WTC11 (cell line): ENCODE measurements at regions not wholly inside any gene's neighbourhood (a gene's known extent, or its start where the extent isn't known, plus 50 kb on each side); places are given as distances from the start of the nearest gene placed in this dataset.

ENCODE experiments used
- ATAC-seq: fragments of 200-7000 bp; cut with Tn5 transposase; 2 replicates; pipeline ENCODE4 v1.10.0; 2021; ENCODE audit warnings: mild to moderate bottlenecking, moderate library complexity
- CTCF ChIA-PET: fragments of 300-600 bp; sonication (Branson Sonifier 250); formaldehyde crosslinking; loops from one replicate; lab custom pipeline; 2021; ENCODE audit warnings: antibody characterized with exemption; lab: Charles Lee
- POLR2A ChIA-PET: fragments of 350-600 bp; sonication (Branson Sonifier 250); formaldehyde crosslinking; loops from one replicate; lab custom pipeline; 2021; ENCODE audit warnings: antibody characterized with exemption; lab: Charles Lee
- DNase-seq: peaks from one replicate; pipeline ENCODE4 v3.0.0; 2021; ENCODE audit warnings: low spot score
- H3K27ac Mint-ChIP-seq: 2 replicates; pipeline ENCODE4 v1.8.0; 2021; ENCODE audit warnings: mixed read lengths
- H3K27me3 Mint-ChIP-seq: 2 replicates; pipeline ENCODE4 v1.8.0; 2021; ENCODE audit warnings: low read depth, mild to moderate bottlenecking, moderate library complexity, mixed read lengths
- H3K36me3 Mint-ChIP-seq: 2 replicates; pipeline ENCODE4 v1.8.0; 2021; ENCODE audit warnings: mixed read lengths
- H3K4me1 Mint-ChIP-seq: 2 replicates; pipeline ENCODE4 v1.8.0; 2022; ENCODE audit warnings: mixed read lengths
- H3K4me3 Mint-ChIP-seq: 2 replicates; pipeline ENCODE4 v1.8.0; 2021; ENCODE audit warnings: mild to moderate bottlenecking, moderate library complexity, mixed read lengths
- H3K9me3 Mint-ChIP-seq: 2 replicates; pipeline ENCODE4 v1.8.0; 2021; ENCODE audit warnings: mixed read lengths
- CBFB ChIP-seq: sonication (generic); formaldehyde crosslinking; IDR thresholded peaks from 2 replicates; pipeline ENCODE4 v1.8.1; 2022; ENCODE audit warnings: mild to moderate bottlenecking, low read depth, missing genetic modification reagents
- CREM ChIP-seq: sonication (generic); formaldehyde crosslinking; IDR thresholded peaks from 2 replicates; pipeline ENCODE4 v1.8.1; 2022; ENCODE audit warnings: mild to moderate bottlenecking, missing genetic modification reagents, moderate library complexity
- ELF4 ChIP-seq: sonication (generic); formaldehyde crosslinking; IDR thresholded peaks from 2 replicates; pipeline ENCODE4 v1.8.1; 2022; ENCODE audit warnings: low read depth, mild to moderate bottlenecking, moderate library complexity, missing genetic modification reagents
- EMX1 ChIP-seq: fragments of 250-450 bp; sonication (Bioruptor Pico); IDR thresholded peaks from 2 replicates; pipeline ENCODE4 v1.8.0; 2021; ENCODE audit warnings: mild to moderate bottlenecking
- JUN ChIP-seq: sonication (generic); formaldehyde crosslinking; IDR thresholded peaks from 2 replicates; pipeline ENCODE4 v1.8.0; 2023; ENCODE audit warnings: mild to moderate bottlenecking, missing genetic modification reagents
- MXD4 ChIP-seq: fragments of 250-450 bp; sonication (Bioruptor Pico); IDR thresholded peaks from 2 replicates; pipeline ENCODE4 v1.8.0; 2021; ENCODE audit warnings: mild to moderate bottlenecking, moderate library complexity, borderline replicate concordance
- MYBL2 ChIP-seq: sonication (generic); formaldehyde crosslinking; IDR thresholded peaks from 2 replicates; pipeline ENCODE4 v1.8.1; 2023; ENCODE audit warnings: mild to moderate bottlenecking, moderate library complexity, missing genetic modification reagents
- NR1H2 ChIP-seq: sonication (generic); formaldehyde crosslinking; IDR thresholded peaks from 2 replicates; pipeline ENCODE4 v1.9.0; 2021; ENCODE audit warnings: mild to moderate bottlenecking, moderate library complexity, missing genetic modification reagents
- PRRX2 ChIP-seq: fragments of 250-450 bp; sonication (Bioruptor Pico); IDR thresholded peaks from 2 replicates; pipeline ENCODE4 v1.8.0; 2021; ENCODE audit warnings: mild to moderate bottlenecking
- TEAD1 ChIP-seq: sonication (generic); formaldehyde crosslinking; IDR thresholded peaks from 2 replicates; pipeline ENCODE4 v1.8.0; 2022; ENCODE audit warnings: mild to moderate bottlenecking, missing genetic modification reagents
- ZBTB21 ChIP-seq: sonication (generic); formaldehyde crosslinking; IDR thresholded peaks from 2 replicates; pipeline ENCODE4 v1.8.1; 2023; ENCODE audit warnings: mild to moderate bottlenecking, missing genetic modification reagents, borderline replicate concordance
- ZNF671 ChIP-seq: fragments of 250-450 bp; sonication (Bioruptor Pico); IDR thresholded peaks from 2 replicates; pipeline ENCODE4 v1.8.0; 2021; ENCODE audit warnings: mild to moderate bottlenecking
- TF ChIP-seq, protein P1 (sequence below): sonication (generic); formaldehyde crosslinking; IDR thresholded peaks from 2 replicates; pipeline ENCODE4 v1.8.1; 2022; ENCODE audit warnings: mild to moderate bottlenecking, missing genetic modification reagents, moderate library complexity, borderline replicate concordance
- TF ChIP-seq, protein P2 (sequence below): sonication (generic); formaldehyde crosslinking; IDR thresholded peaks from 2 replicates; pipeline ENCODE4 v1.8.0; 2022; ENCODE audit warnings: mild to moderate bottlenecking, missing genetic modification reagents
- TF ChIP-seq, protein P3 (sequence below): sonication (generic); formaldehyde crosslinking; IDR thresholded peaks from 2 replicates; pipeline ENCODE4 v1.8.1; 2022; ENCODE audit warnings: mild to moderate bottlenecking, moderate library complexity, missing genetic modification reagents
- TF ChIP-seq, protein P4 (sequence below): sonication (generic); formaldehyde crosslinking; IDR thresholded peaks from 2 replicates; pipeline ENCODE4 v1.8.1; 2023; ENCODE audit warnings: mild to moderate bottlenecking, missing genetic modification reagents, moderate library complexity
- TF ChIP-seq, protein P5 (sequence below): sonication (generic); formaldehyde crosslinking; IDR thresholded peaks from 2 replicates; pipeline ENCODE4 v1.8.1; 2022; ENCODE audit warnings: low read depth, mild to moderate bottlenecking, moderate library complexity, missing genetic modification reagents, borderline replicate concordance
- TF ChIP-seq, protein P6 (sequence below): sonication (generic); formaldehyde crosslinking; IDR thresholded peaks from 2 replicates; pipeline ENCODE4 v1.8.1; 2023; ENCODE audit warnings: mild to moderate bottlenecking, missing genetic modification reagents

DNA sequence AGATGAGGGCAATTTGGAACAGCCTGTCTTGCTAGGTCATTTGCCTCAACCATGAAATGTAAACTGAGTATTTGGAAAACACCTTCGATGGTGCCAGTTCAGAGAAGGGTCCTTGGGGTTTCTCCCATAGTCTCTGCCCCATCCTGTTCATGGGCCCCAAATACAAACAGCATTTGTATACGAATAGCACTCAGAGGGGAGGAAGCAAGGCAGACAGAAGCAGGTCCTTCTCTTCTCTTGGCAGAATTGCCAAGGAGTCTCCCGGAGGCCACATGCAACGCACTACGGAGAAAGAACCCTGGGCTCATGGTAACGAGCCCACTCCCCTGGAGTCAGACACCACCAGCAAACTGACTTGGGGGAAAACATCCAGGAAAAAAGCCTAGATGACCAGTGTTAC, 162.1 kb downstream of the RAB11FIP2 start:
- TF ChIP-seq ZBTB21 (CRISPR knock-in tag) (no peak), NR1H2 (CRISPR knock-in tag) (no peak), EMX1 (CRISPR knock-in tag) (no peak), CREM (CRISPR knock-in tag) (no peak)
- TF ChIP-seq, protein P1, sequence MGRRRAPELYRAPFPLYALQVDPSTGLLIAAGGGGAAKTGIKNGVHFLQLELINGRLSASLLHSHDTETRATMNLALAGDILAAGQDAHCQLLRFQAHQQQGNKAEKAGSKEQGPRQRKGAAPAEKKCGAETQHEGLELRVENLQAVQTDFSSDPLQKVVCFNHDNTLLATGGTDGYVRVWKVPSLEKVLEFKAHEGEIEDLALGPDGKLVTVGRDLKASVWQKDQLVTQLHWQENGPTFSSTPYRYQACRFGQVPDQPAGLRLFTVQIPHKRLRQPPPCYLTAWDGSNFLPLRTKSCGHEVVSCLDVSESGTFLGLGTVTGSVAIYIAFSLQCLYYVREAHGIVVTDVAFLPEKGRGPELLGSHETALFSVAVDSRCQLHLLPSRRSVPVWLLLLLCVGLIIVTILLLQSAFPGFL = no peak
- TF ChIP-seq, protein P2, sequence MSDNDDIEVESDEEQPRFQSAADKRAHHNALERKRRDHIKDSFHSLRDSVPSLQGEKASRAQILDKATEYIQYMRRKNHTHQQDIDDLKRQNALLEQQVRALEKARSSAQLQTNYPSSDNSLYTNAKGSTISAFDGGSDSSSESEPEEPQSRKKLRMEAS (CRISPR knock-in tag) = no peak
- TF ChIP-seq, protein P3, sequence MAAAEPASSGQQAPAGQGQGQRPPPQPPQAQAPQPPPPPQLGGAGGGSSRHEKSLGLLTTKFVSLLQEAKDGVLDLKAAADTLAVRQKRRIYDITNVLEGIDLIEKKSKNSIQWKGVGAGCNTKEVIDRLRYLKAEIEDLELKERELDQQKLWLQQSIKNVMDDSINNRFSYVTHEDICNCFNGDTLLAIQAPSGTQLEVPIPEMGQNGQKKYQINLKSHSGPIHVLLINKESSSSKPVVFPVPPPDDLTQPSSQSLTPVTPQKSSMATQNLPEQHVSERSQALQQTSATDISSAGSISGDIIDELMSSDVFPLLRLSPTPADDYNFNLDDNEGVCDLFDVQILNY (CRISPR knock-in tag) = no peak
- ATAC-seq = peak; percentile 77
- CTCF ChIA-PET = no interaction called here
- Mint-ChIP-seq H3K36me3 (no peaks in the 10 kb centered on the region), H3K4me3 (no peak overlapping the region), H3K4me1 (peaks cover 39% of the 10 kb centered on the region), H3K27me3 (no peaks in the 10 kb centered on the region), H3K27ac (no peak overlapping the region), H3K9me3 (0 out of 2 replicates have a peak, but pooled peaks cover 3% of the 10 kb centered on the region)
- no peak for DNase-seq
- POLR2A ChIA-PET = no interaction called here

DNA sequence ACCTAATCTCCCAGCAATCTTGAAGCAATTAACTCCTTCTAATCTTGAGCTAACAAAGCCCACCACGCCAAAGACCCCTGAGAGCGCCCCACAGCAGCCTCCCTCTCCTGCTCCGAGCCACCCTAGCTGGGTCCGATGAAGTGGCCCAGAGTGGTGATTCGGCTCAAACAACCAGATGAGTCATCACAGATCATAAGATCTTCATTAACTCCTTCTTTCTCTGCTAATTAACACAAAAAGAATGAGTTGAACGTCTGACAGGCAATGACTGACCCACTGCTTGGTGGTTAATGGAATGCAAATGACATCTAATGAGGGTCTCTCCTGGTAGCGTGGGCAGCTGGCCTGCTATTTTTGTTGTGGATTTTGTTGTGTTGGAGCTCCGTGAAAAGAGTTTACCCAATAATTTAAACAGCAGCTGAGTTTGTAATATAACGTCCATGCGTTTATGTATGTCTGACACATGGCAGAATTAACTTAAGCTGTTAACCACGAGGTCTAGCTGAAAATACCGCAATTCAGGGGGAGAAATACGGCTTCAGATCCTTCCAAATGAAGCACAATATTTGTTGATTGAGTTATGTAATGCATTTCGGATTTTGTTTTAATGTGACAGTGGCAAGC, 161.4 kb downstream of the RAB11FIP2 start:
- H3K27me3 Mint-ChIP-seq = peaks cover 3% of the 10 kb centered on the region; the same call in 1 of the 2 replicates
- POLR2A ChIA-PET = no interaction called here
- H3K9me3 Mint-ChIP-seq = 0 out of 2 replicates have a peak, but pooled peaks cover 3% of the 10 kb centered on the region
- peaks cover 36% of the 10 kb centered on the region for H3K4me1 Mint-ChIP-seq
- no peak for ATAC-seq
- CTCF ChIA-PET = no interaction called here
- TF ChIP-seq TEAD1 (CRISPR knock-in tag) (no peak), MYBL2 (CRISPR knock-in tag) (no peak), MXD4 (no peak), ZNF671 (CRISPR knock-in tag) (no peak), CBFB (CRISPR knock-in tag) (no peak), PRRX2 (no peak), JUN (CRISPR knock-in tag) (no peak), ELF4 (CRISPR knock-in tag) (no peak)
- TF ChIP-seq, protein P4, sequence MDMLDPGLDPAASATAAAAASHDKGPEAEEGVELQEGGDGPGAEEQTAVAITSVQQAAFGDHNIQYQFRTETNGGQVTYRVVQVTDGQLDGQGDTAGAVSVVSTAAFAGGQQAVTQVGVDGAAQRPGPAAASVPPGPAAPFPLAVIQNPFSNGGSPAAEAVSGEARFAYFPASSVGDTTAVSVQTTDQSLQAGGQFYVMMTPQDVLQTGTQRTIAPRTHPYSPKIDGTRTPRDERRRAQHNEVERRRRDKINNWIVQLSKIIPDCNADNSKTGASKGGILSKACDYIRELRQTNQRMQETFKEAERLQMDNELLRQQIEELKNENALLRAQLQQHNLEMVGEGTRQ = no peak
- TF ChIP-seq, protein P5, sequence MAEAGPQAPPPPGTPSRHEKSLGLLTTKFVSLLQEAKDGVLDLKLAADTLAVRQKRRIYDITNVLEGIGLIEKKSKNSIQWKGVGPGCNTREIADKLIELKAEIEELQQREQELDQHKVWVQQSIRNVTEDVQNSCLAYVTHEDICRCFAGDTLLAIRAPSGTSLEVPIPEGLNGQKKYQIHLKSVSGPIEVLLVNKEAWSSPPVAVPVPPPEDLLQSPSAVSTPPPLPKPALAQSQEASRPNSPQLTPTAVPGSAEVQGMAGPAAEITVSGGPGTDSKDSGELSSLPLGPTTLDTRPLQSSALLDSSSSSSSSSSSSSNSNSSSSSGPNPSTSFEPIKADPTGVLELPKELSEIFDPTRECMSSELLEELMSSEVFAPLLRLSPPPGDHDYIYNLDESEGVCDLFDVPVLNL (CRISPR knock-in tag) = no peak
- TF ChIP-seq, protein P6, sequence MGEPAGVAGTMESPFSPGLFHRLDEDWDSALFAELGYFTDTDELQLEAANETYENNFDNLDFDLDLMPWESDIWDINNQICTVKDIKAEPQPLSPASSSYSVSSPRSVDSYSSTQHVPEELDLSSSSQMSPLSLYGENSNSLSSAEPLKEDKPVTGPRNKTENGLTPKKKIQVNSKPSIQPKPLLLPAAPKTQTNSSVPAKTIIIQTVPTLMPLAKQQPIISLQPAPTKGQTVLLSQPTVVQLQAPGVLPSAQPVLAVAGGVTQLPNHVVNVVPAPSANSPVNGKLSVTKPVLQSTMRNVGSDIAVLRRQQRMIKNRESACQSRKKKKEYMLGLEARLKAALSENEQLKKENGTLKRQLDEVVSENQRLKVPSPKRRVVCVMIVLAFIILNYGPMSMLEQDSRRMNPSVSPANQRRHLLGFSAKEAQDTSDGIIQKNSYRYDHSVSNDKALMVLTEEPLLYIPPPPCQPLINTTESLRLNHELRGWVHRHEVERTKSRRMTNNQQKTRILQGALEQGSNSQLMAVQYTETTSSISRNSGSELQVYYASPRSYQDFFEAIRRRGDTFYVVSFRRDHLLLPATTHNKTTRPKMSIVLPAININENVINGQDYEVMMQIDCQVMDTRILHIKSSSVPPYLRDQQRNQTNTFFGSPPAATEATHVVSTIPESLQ (CRISPR knock-in tag) = no peak
- H3K36me3 Mint-ChIP-seq = no peaks in the 10 kb centered on the region
- DNase-seq = no peak
- no peak overlapping the region for H3K4me3 Mint-ChIP-seq
- H3K27ac Mint-ChIP-seq = no peak overlapping the region
